Mesothelial cell of epicardium (in vitro differentiated cells): ENCODE measurements at regions not wholly inside any gene's neighbourhood (a gene's known extent, or its start where the extent isn't known, plus 50 kb on each side); places are given as distances from the start of the nearest gene placed in this dataset.

ENCODE experiments used
- DNase-seq, 2 experiments: peaks; one replicate each; pipeline ENCODE4 v3.0.0; 2021; ENCODE audit warnings: low spot score in 2 of 2; ENCODE audit not compliant: unreplicated experiment in 2 of 2
- H3K27ac Mint-ChIP-seq: 2 replicates; pipeline ENCODE4 v1.8.0; 2021; ENCODE audit warnings: mixed read lengths
- H3K27me3 Mint-ChIP-seq: 2 replicates; pipeline ENCODE4 v1.8.0; 2021; ENCODE audit warnings: low read depth, mixed read lengths
- H3K36me3 Mint-ChIP-seq: 2 replicates; pipeline ENCODE4 v1.8.0; 2021; ENCODE audit warnings: mixed read lengths
- H3K4me1 Mint-ChIP-seq: 2 replicates; pipeline ENCODE4 v1.8.0; 2021; ENCODE audit warnings: mixed read lengths
- H3K4me3 Mint-ChIP-seq: 2 replicates; pipeline ENCODE4 v1.8.0; 2021; ENCODE audit warnings: mild to moderate bottlenecking, moderate library complexity, mixed read lengths
- H3K9me3 Mint-ChIP-seq: 2 replicates; pipeline ENCODE4 v1.8.0; 2021; ENCODE audit warnings: mixed read lengths
- CTCF ChIP-seq: fragments of 200-600 bp; sonication (generic); IDR thresholded peaks from one replicate; pipeline ENCODE4 v1.5.0; 2021; ENCODE audit warnings: antibody characterized with exemption; ENCODE audit not compliant: unreplicated experiment

- DNase-seq, result no peak
- Mint-ChIP-seq H3K4me1 (peaks cover 17% of the 10 kb centered on the region), H3K9me3 (no peaks in the 10 kb centered on the region), H3K27ac (no peak overlapping the region), H3K36me3 (no peaks in the 10 kb centered on the region), H3K4me3 (no peak overlapping the region), H3K27me3 (no peaks in the 10 kb centered on the region)
- TF ChIP-seq CTCF, result no peak
Measured at GRCh38 chr12:77575376-77575919, 255.2 kb upstream of the NAV3 start.

GRCh38 chr12:77572371-77572770, 258.3 kb upstream of the NAV3 start:
- TF ChIP-seq CTCF, result no peak
- H3K27ac Mint-ChIP-seq, result no peak overlapping the region
- H3K4me3 Mint-ChIP-seq, result no peak overlapping the region
- H3K27me3 Mint-ChIP-seq, result no peaks in the 10 kb centered on the region
- H3K9me3 Mint-ChIP-seq, result no peaks in the 10 kb centered on the region
- no peak for DNase-seq
- H3K4me1 Mint-ChIP-seq, result peaks cover 14% of the 10 kb centered on the region
- H3K36me3 Mint-ChIP-seq, result no peaks in the 10 kb centered on the region

- H3K4me1 Mint-ChIP-seq, result peaks cover 14% of the 10 kb centered on the region
- H3K36me3 Mint-ChIP-seq, result no peaks in the 10 kb centered on the region
- TF ChIP-seq CTCF, result no peak
- no peak overlapping the region for H3K27ac Mint-ChIP-seq
- no peak overlapping the region for H3K4me3 Mint-ChIP-seq
- no peak for DNase-seq
- no peaks in the 10 kb centered on the region for H3K9me3 Mint-ChIP-seq
- H3K27me3 Mint-ChIP-seq, result no peaks in the 10 kb centered on the region
Measured at GRCh38 chr12:77571768-77572167, 258.9 kb upstream of the NAV3 start.

GRCh38 chr12:77571127-77571526, 259.6 kb upstream of the NAV3 start:
- DNase-seq, result no peak
- Mint-ChIP-seq H3K4me1 (peaks cover 11% of the 10 kb centered on the region), H3K27ac (no peak overlapping the region), H3K27me3 (no peaks in the 10 kb centered on the region), H3K36me3 (no peaks in the 10 kb centered on the region), H3K4me3 (no peak overlapping the region), H3K9me3 (no peaks in the 10 kb centered on the region)
- no peak for TF ChIP-seq CTCF

GRCh38 chr12:77569876-77570275, 260.8 kb upstream of the NAV3 start:
- TF ChIP-seq CTCF, result no peak
- H3K4me1 Mint-ChIP-seq, result peaks cover 9% of the 10 kb centered on the region
- H3K36me3 Mint-ChIP-seq, result no peaks in the 10 kb centered on the region
- no peak overlapping the region for H3K27ac Mint-ChIP-seq
- H3K9me3 Mint-ChIP-seq, result no peaks in the 10 kb centered on the region
- DNase-seq, result no peak
- H3K27me3 Mint-ChIP-seq, result no peaks in the 10 kb centered on the region
- H3K4me3 Mint-ChIP-seq, result no peak overlapping the region

GRCh38 chr12:77560714-77561113, 270.0 kb upstream of the NAV3 start:
- H3K36me3 Mint-ChIP-seq, result no peaks in the 10 kb centered on the region
- TF ChIP-seq CTCF, result no peak
- no peak overlapping the region for H3K27ac Mint-ChIP-seq
- no peak for DNase-seq
- H3K9me3 Mint-ChIP-seq, result peaks cover 7% of the 10 kb centered on the region
- H3K4me1 Mint-ChIP-seq, result peaks cover 10% of the 10 kb centered on the region
- peaks cover 2% of the 10 kb centered on the region for H3K27me3 Mint-ChIP-seq
- no peak overlapping the region for H3K4me3 Mint-ChIP-seq
